ENCODE measurements at regions not wholly inside any gene's neighbourhood (a gene's known extent, or its start where the extent isn't known, plus 50 kb on each side); places are given as distances from the start of the nearest gene placed in this dataset. TPM values are rescaled to one million over a fixed set of nuclear protein-coding genes. Genes with fewer than 3 reads are reported as not detected.

- DNase-seq: no peak
Measured at GRCh38 chr1:164948101-164948500, 389.1 kb downstream of the PBX1 start.

- DNase-seq: peak; percentile 53
Measured at GRCh38 chr1:164937291-164937690, 378.3 kb downstream of the PBX1 start.

GRCh38 chr1:164932580-164932979 lies 373.6 kb downstream of the PBX1 start:
- DNase-seq: no peak

GRCh38 chr1:164930833-164931232 lies 371.8 kb downstream of the PBX1 start:
- DNase-seq: no peak

GRCh38 chr1:164930241-164930640 lies 371.3 kb downstream of the PBX1 start:
- DNase-seq: no peak

- no peak for DNase-seq
Measured at GRCh38 chr1:164928232-164928812, 369.3 kb downstream of the PBX1 start.

- DNase-seq: no peak
Measured at GRCh38 chr1:164926107-164926506, 367.1 kb downstream of the PBX1 start.

GRCh38 chr1:164922585-164922984 lies 363.6 kb downstream of the PBX1 start:
- DNase-seq: no peak

- DNase-seq: no peak
Measured at GRCh38 chr1:164921493-164921892, 362.5 kb downstream of the PBX1 start.

GRCh38 chr1:164918140-164918539 lies 359.2 kb downstream of the PBX1 start:
- DNase-seq: no peak

- DNase-seq: peak; percentile 38
Measured at GRCh38 chr1:164914208-164914607, 355.2 kb downstream of the PBX1 start.

- no peak for DNase-seq
Measured at GRCh38 chr1:164912290-164912689, 353.3 kb downstream of the PBX1 start.

- DNase-seq: no peak
Measured at GRCh38 chr1:164910671-164911070, 351.7 kb downstream of the PBX1 start.

- no peak for DNase-seq
Measured at GRCh38 chr1:164907666-164908065, 348.7 kb downstream of the PBX1 start.

GRCh38 chr1:164905869-164906268 lies 346.9 kb downstream of the PBX1 start:
- DNase-seq: no peak

- no peak for DNase-seq
Measured at GRCh38 chr1:164902491-164902890, 343.5 kb downstream of the PBX1 start.

Small RNA genes lying in the stretch of these regions (small RNA-seq; reads per million reads assigned to genes)
- not detected for gene RNU6-755P (ENCODE audit: low replicate concordance)
